HEK293T (cell line): ENCODE measurements at regions not wholly inside any gene's neighbourhood (a gene's known extent, or its start where the extent isn't known, plus 50 kb on each side); places are given as distances from the start of the nearest gene placed in this dataset.
"Not testable (repeated sequence)": the region's sequence is repeated elsewhere in the genome, so short reads cannot be mapped to it uniquely, and the experiment has no call there.

Experiments
- CTCF ChIA-PET: fragments of 350-600 bp; formaldehyde crosslinking; extraction: SDS; loops from one replicate; lab custom pipeline; 2021; ENCODE audit warnings: antibody characterized with exemption, inconsistent platforms; lab: Yijun Ruan, JAX
- POLR2A ChIA-PET: fragments of 350-600 bp; formaldehyde crosslinking; extraction: SDS; loops from one replicate; lab custom pipeline; 2020; ENCODE audit warnings: antibody characterized with exemption, inconsistent platforms; lab: Yijun Ruan, JAX
- DNase-seq: peaks from one replicate; pipeline ENCODE4 v3.0.0; 2012; ENCODE audit warnings: mixed read lengths; ENCODE audit errors: extremely low spot score
- ARNT ChIP-seq: fragments of 450-650 bp; IDR thresholded peaks from 2 replicates; pipeline ENCODE4 v1.6.1; 2017; ENCODE audit warnings: mild to moderate bottlenecking
- BHLHE40 ChIP-seq: fragments of 450-650 bp; IDR thresholded peaks from 2 replicates; pipeline ENCODE4 v1.6.1; 2016; ENCODE audit warnings: mild to moderate bottlenecking, moderate library complexity, borderline replicate concordance
- CTBP1 ChIP-seq: fragments of 450-650 bp; IDR thresholded peaks from 2 replicates; pipeline ENCODE4 v1.6.1; 2016; ENCODE audit warnings: borderline replicate concordance
- ELF4 ChIP-seq: fragments of 450-650 bp; IDR thresholded peaks from 2 replicates; pipeline ENCODE4 v1.6.1; 2017; ENCODE audit warnings: antibody characterized with exemption
- FOXA1 ChIP-seq: fragments of 450-650 bp; IDR thresholded peaks from 2 replicates; pipeline ENCODE4 v1.6.1; 2016; ENCODE audit warnings: mild to moderate bottlenecking
- FOXK2 ChIP-seq: fragments of 450-650 bp; IDR thresholded peaks from 2 replicates; pipeline ENCODE4 v1.6.1; 2016; ENCODE audit warnings: mild to moderate bottlenecking
- FOXM1 ChIP-seq: fragments of 450-650 bp; IDR thresholded peaks from 2 replicates; pipeline ENCODE4 v1.6.1; 2017; ENCODE audit warnings: mild to moderate bottlenecking, borderline replicate concordance
- HDGF ChIP-seq: fragments of 450-650 bp; IDR thresholded peaks from 2 replicates; pipeline ENCODE4 v1.6.1; 2017; ENCODE audit warnings: antibody characterized with exemption, borderline replicate concordance
- L3MBTL2 ChIP-seq: fragments of 450-650 bp; conservative IDR thresholded peaks from 2 replicates; pipeline ENCODE4 v1.6.1; 2016; ENCODE audit warnings: mild to moderate bottlenecking
- LEF1 ChIP-seq: fragments of 450-650 bp; IDR thresholded peaks from 2 replicates; pipeline ENCODE4 v1.6.1; 2017; ENCODE audit warnings: mild to moderate bottlenecking, borderline replicate concordance
- NFRKB ChIP-seq: fragments of 450-650 bp; IDR thresholded peaks from 2 replicates; pipeline ENCODE4 v1.6.1; 2016; ENCODE audit warnings: mild to moderate bottlenecking, moderate library complexity
- PKNOX1 ChIP-seq: fragments of 450-650 bp; IDR thresholded peaks from 2 replicates; pipeline ENCODE4 v1.6.1; 2016
- SP1 ChIP-seq: fragments of 450-650 bp; IDR thresholded peaks from 2 replicates; pipeline ENCODE4 v1.6.1; 2017
- SUZ12 ChIP-seq: fragments of 450-650 bp; IDR thresholded peaks from 2 replicates; pipeline ENCODE4 v1.6.1; 2016; ENCODE audit warnings: mild to moderate bottlenecking
- TARDBP ChIP-seq: fragments of 450-650 bp; IDR thresholded peaks from 2 replicates; pipeline ENCODE4 v1.6.1; 2016
- ZNF384 ChIP-seq: fragments of 450-650 bp; IDR thresholded peaks from 2 replicates; pipeline ENCODE4 v1.6.1; 2016

- DNase-seq = no peak
- ChIA-PET CTCF (no interaction called here), POLR2A (no interaction called here)
- TF ChIP-seq FOXK2 (no peak), HDGF (no peak), CTBP1 (no peak), ELF4 (no peak), FOXM1 (no peak), LEF1 (no peak)
Measured at GRCh38 chr12:42030588-42030987, 114.1 kb downstream of the GXYLT1 start.

GRCh38 chr12:42027546-42027945 lies 117.1 kb downstream of the GXYLT1 start:
- TF ChIP-seq BHLHE40 (no peak), HDGF (no peak), LEF1 (no peak), PKNOX1 (no peak), FOXM1 (no peak), L3MBTL2 (no peak), ELF4 (no peak)
- DNase-seq = no peak
- ChIA-PET POLR2A (interaction anchor here (0.7 kb wide), 1 partner anchor 343 kb away, joined by 3 read pairs; no protein-coding TSS in a partner anchor), CTCF (no interaction called here)

- TF ChIP-seq ZNF384 = no peak
- no peak for TF ChIP-seq TARDBP
- TF ChIP-seq ELF4 = no peak
- no peak for TF ChIP-seq FOXA1
- no peak for TF ChIP-seq L3MBTL2
- no peak for TF ChIP-seq FOXK2
- no peak for TF ChIP-seq NFRKB
- TF ChIP-seq SP1 = no peak
- TF ChIP-seq SUZ12 = no peak
- no peak for TF ChIP-seq CTBP1
- TF ChIP-seq LEF1 = no peak
- no peak for TF ChIP-seq ARNT
- ChIA-PET POLR2A (no interaction called here), CTCF (interaction anchor here (0.8 to 1.7 kb wide), 8 partner anchors 9 to 750 kb away, joined by 3 to 9 read pairs (median 4); no protein-coding TSS in a partner anchor)
- DNase-seq = no peak
Measured at GRCh38 chr12:42024495-42024830, 120.2 kb downstream of the GXYLT1 start.

GRCh38 chr12:42023733-42024494 lies 120.8 kb downstream of the GXYLT1 start:
- ChIA-PET POLR2A (no interaction called here), CTCF (interaction anchor here (0.7 to 1.7 kb wide), 13 partner anchors 8 to 833 kb away, joined by 3 to 9 read pairs (median 3); no protein-coding TSS in a partner anchor)
- TF ChIP-seq FOXA1 = no peak
- no peak for TF ChIP-seq LEF1
- TF ChIP-seq ELF4 = no peak
- no peak for TF ChIP-seq CTBP1
- TF ChIP-seq ZNF384 = no peak
- no peak for TF ChIP-seq TARDBP
- TF ChIP-seq NFRKB = no peak
- no peak for TF ChIP-seq SUZ12
- no peak for TF ChIP-seq HDGF
- TF ChIP-seq FOXM1 = no peak
- no peak for TF ChIP-seq PKNOX1
- TF ChIP-seq SP1 = no peak
- no peak for TF ChIP-seq BHLHE40
- no peak for TF ChIP-seq ARNT
- no peak for TF ChIP-seq FOXK2
- no peak for TF ChIP-seq L3MBTL2
- DNase-seq = peak; percentile 82

- CTCF ChIA-PET, DNase-seq, POLR2A ChIA-PET: not testable (repeated sequence)
Measured at GRCh38 chr12:42021937-42022336, 122.7 kb downstream of the GXYLT1 start.

- DNase-seq = no peak
- no peak for TF ChIP-seq ARNT
- POLR2A ChIA-PET = no interaction called here
- CTCF ChIA-PET = no interaction called here
Measured at GRCh38 chr12:42021469-42021868, 123.2 kb downstream of the GXYLT1 start.

- no peak for DNase-seq
- ChIA-PET POLR2A (no interaction called here), CTCF (interaction anchor here (0.5 kb wide), 1 partner anchor 621 kb away, joined by 3 read pairs; no protein-coding TSS in a partner anchor)
- no peak for TF ChIP-seq HDGF
- TF ChIP-seq FOXK2 = no peak
- TF ChIP-seq ELF4 = no peak
- no peak for TF ChIP-seq BHLHE40
- no peak for TF ChIP-seq FOXM1
- no peak for TF ChIP-seq NFRKB
- TF ChIP-seq L3MBTL2 = no peak
- TF ChIP-seq SUZ12 = no peak
- no peak for TF ChIP-seq SP1
- no peak for TF ChIP-seq LEF1
- TF ChIP-seq CTBP1 = no peak
- TF ChIP-seq FOXA1 = no peak
- no peak for TF ChIP-seq ZNF384
- TF ChIP-seq TARDBP = no peak
- no peak for TF ChIP-seq PKNOX1
- no peak for TF ChIP-seq ARNT
Measured at GRCh38 chr12:42020226-42020625, 124.4 kb downstream of the GXYLT1 start.
